CD8-positive, alpha-beta memory T cell (primary cell): ENCODE measurements at regions not wholly inside any gene's neighbourhood (a gene's known extent, or its start where the extent isn't known, plus 50 kb on each side); places are given as distances from the start of the nearest gene placed in this dataset.
"Not testable (repeated sequence)": the region's sequence is repeated elsewhere in the genome, so short reads cannot be mapped to it uniquely, and the experiment has no call there.

Source experiments
- CTCF ChIA-PET: fragments of 350-600 bp; sonication (Branson Sonifier 250); formaldehyde crosslinking; loops from one replicate; lab custom pipeline; 2021; ENCODE audit warnings: antibody characterized with exemption; lab: Charles Lee
- POLR2A ChIA-PET: fragments of 350-600 bp; sonication (Branson Sonifier 250); formaldehyde crosslinking; loops from one replicate; lab custom pipeline; 2021; ENCODE audit warnings: antibody characterized with exemption; lab: Charles Lee
- DNase-seq, 5 donors: peaks; one replicate each; pipeline versions ENCODE4 v3.0.0 to v3.0.0-alpha.2; 2020 to 2022; ENCODE audit warnings: mixed read lengths in 1 of 5
- H3K27ac ChIP-seq: one replicate; pipeline ENCODE4 v1.7.0; 2013; ENCODE audit warnings: low read depth, mild to moderate bottlenecking, low read length, moderate library complexity
- H3K27me3 ChIP-seq: 2 replicates; pipeline ENCODE4 v1.7.0; 2013; ENCODE audit warnings: low read length, mild to moderate bottlenecking; ENCODE audit not compliant: insufficient read depth, poor library complexity, severe bottlenecking
- H3K36me3 ChIP-seq: 2 replicates; pipeline ENCODE4 v1.7.0; 2013; ENCODE audit warnings: mild to moderate bottlenecking, low read length, moderate library complexity; ENCODE audit not compliant: insufficient read depth
- H3K4me1 ChIP-seq: 2 replicates; pipeline ENCODE4 v1.7.0; 2013; ENCODE audit warnings: mild to moderate bottlenecking, low read length, moderate library complexity; ENCODE audit not compliant: insufficient read depth
- H3K4me3 ChIP-seq: 2 replicates; pipeline ENCODE4 v1.7.0; 2013; ENCODE audit warnings: mild to moderate bottlenecking, low read length
- H3K9me3 ChIP-seq: 2 replicates; pipeline ENCODE4 v1.7.0; 2013; ENCODE audit warnings: mild to moderate bottlenecking, low read length
- H3K27ac Mint-ChIP-seq, 8 donors: one replicate each; pipeline ENCODE4 v1.8.0; 2020 to 2021; ENCODE audit warnings: mixed read lengths in 8 of 8, mild to moderate bottlenecking in 6 of 8, inconsistent platforms in 3 of 8, moderate library complexity in 3 of 8
- H3K27me3 Mint-ChIP-seq, 2 donors: one replicate each; pipeline ENCODE4 v1.8.0; 2020 to 2021; ENCODE audit warnings: mixed read lengths in 2 of 2, mild to moderate bottlenecking in 1 of 2, moderate library complexity in 1 of 2
- H3K36me3 Mint-ChIP-seq, 3 donors: one replicate each; pipeline ENCODE4 v1.8.0; 2020 to 2021; ENCODE audit warnings: mixed read lengths in 3 of 3, inconsistent platforms in 1 of 3, mild to moderate bottlenecking in 1 of 3
- H3K4me1 Mint-ChIP-seq, 3 donors: one replicate each; pipeline ENCODE4 v1.8.0; 2020 to 2021; ENCODE audit warnings: mixed read lengths in 3 of 3, inconsistent platforms in 1 of 3, mild to moderate bottlenecking in 1 of 3
- H3K4me3 Mint-ChIP-seq, 7 donors: one replicate each; pipeline ENCODE4 v1.8.0; 2020 to 2021; ENCODE audit warnings: mixed read lengths in 7 of 7, mild to moderate bottlenecking in 6 of 7, moderate library complexity in 4 of 7, inconsistent platforms in 2 of 7
- H3K9me3 Mint-ChIP-seq, 5 donors: one replicate each; pipeline ENCODE4 v1.8.0; 2020 to 2022; ENCODE audit warnings: mixed read lengths in 5 of 5, mild to moderate bottlenecking in 3 of 5, moderate library complexity in 2 of 5, inconsistent platforms in 1 of 5

- H3K27me3 Mint-ChIP-seq = no peaks in the 10 kb centered on the region
- POLR2A ChIA-PET = no interaction called here
- H3K27ac ChIP-seq = no peak overlapping the region
These were observed 81.0 kb downstream of the CPXCR1 start for GRCh38 chrX:88828011-88828410.

GRCh38 chrX:88830111-88830510 lies 83.1 kb downstream of the CPXCR1 start:
- H3K27me3 Mint-ChIP-seq = no peaks in the 10 kb centered on the region
- POLR2A ChIA-PET = no interaction called here
- H3K27ac Mint-ChIP-seq = no peak overlapping the region
- Histone ChIP-seq H3K4me3 (no peak overlapping the region), H3K9me3 (no peaks in the 10 kb centered on the region), H3K27me3 (no peaks in the 10 kb centered on the region), H3K4me1 (no peaks in the 10 kb centered on the region), H3K27ac (no peak overlapping the region), H3K36me3 (no peaks in the 10 kb centered on the region)
- CTCF ChIA-PET = no interaction called here
- DNase-seq = no peak
- H3K4me1 Mint-ChIP-seq = no peaks in the 10 kb centered on the region
- H3K36me3 Mint-ChIP-seq = no peaks in the 10 kb centered on the region
- no peak overlapping the region for H3K4me3 Mint-ChIP-seq
- H3K9me3 Mint-ChIP-seq = no peaks in the 10 kb centered on the region

More at GRCh38 chrX:88828011-88828410, 81.0 kb downstream of the CPXCR1 start:
- Mint-ChIP-seq H3K9me3 (peaks cover 0 to 4% (median 0%) of the 10 kb centered on the region in 5 donors), H3K36me3 (no peaks in the 10 kb centered on the region), H3K27ac (no peak overlapping the region), H3K4me1 (no peaks in the 10 kb centered on the region), H3K4me3 (no peak overlapping the region)
- H3K4me1 ChIP-seq = no peaks in the 10 kb centered on the region
- H3K9me3 ChIP-seq = no peaks in the 10 kb centered on the region
- DNase-seq = no peak
- H3K4me3 ChIP-seq = no peak overlapping the region
- CTCF ChIA-PET = no interaction called here
- H3K27me3 ChIP-seq = no peaks in the 10 kb centered on the region
- no peaks in the 10 kb centered on the region for H3K36me3 ChIP-seq

GRCh38 chrX:88837721-88838120 lies 90.7 kb downstream of the CPXCR1 start:
- DNase-seq, H3K27me3 Mint-ChIP-seq, H3K4me3 ChIP-seq, CTCF ChIA-PET, H3K9me3 Mint-ChIP-seq, H3K27me3 ChIP-seq, H3K4me1 Mint-ChIP-seq, H3K27ac Mint-ChIP-seq, H3K4me3 Mint-ChIP-seq, H3K9me3 ChIP-seq, H3K4me1 ChIP-seq, H3K36me3 Mint-ChIP-seq, H3K27ac ChIP-seq, H3K36me3 ChIP-seq, POLR2A ChIA-PET: not testable (repeated sequence)

GRCh38 chrX:88838392-88838791 lies 91.4 kb downstream of the CPXCR1 start:
- no peak overlapping the region for H3K27ac ChIP-seq
- H3K36me3 Mint-ChIP-seq = no peaks in the 10 kb centered on the region
- POLR2A ChIA-PET = no interaction called here
- H3K27ac Mint-ChIP-seq = no peak overlapping the region
- no peaks in the 10 kb centered on the region for H3K36me3 ChIP-seq
- no peaks in the 10 kb centered on the region for H3K4me1 Mint-ChIP-seq
- CTCF ChIA-PET = no interaction called here
- no peak for DNase-seq
- no peaks in the 10 kb centered on the region for H3K27me3 ChIP-seq
- no peaks in the 10 kb centered on the region for H3K4me1 ChIP-seq
- H3K9me3 ChIP-seq = no peaks in the 10 kb centered on the region
- H3K4me3 Mint-ChIP-seq = no peak overlapping the region
- peaks cover 0 to 9% (median 3%) of the 10 kb centered on the region in 5 donors for H3K9me3 Mint-ChIP-seq
- H3K4me3 ChIP-seq = no peak overlapping the region
- no peaks in the 10 kb centered on the region for H3K27me3 Mint-ChIP-seq

- CTCF ChIA-PET, POLR2A ChIA-PET, H3K36me3 Mint-ChIP-seq, H3K27ac ChIP-seq, H3K4me3 Mint-ChIP-seq, H3K4me1 ChIP-seq, H3K4me3 ChIP-seq, H3K27me3 Mint-ChIP-seq, H3K4me1 Mint-ChIP-seq, DNase-seq, H3K36me3 ChIP-seq, H3K27ac Mint-ChIP-seq, H3K27me3 ChIP-seq, H3K9me3 ChIP-seq: not testable (repeated sequence)
- peaks cover 0 to 14% (median 5%) of the 10 kb centered on the region in 5 donors for H3K9me3 Mint-ChIP-seq
These were observed 96.8 kb downstream of the CPXCR1 start for GRCh38 chrX:88843841-88844240.

GRCh38 chrX:88853925-88854324 lies 106.9 kb downstream of the CPXCR1 start:
- no peaks in the 10 kb centered on the region for H3K36me3 Mint-ChIP-seq
- H3K9me3 Mint-ChIP-seq = peaks cover 0 to 4% (median 2%) of the 10 kb centered on the region in 5 donors
- Histone ChIP-seq H3K4me3 (no peak overlapping the region), H3K36me3 (no peaks in the 10 kb centered on the region), H3K4me1 (no peaks in the 10 kb centered on the region), H3K9me3 (no peaks in the 10 kb centered on the region), H3K27ac (no peak overlapping the region), H3K27me3 (no peaks in the 10 kb centered on the region)
- CTCF ChIA-PET = no interaction called here
- H3K4me1 Mint-ChIP-seq = no peaks in the 10 kb centered on the region
- H3K4me3 Mint-ChIP-seq = no peak overlapping the region
- POLR2A ChIA-PET = no interaction called here
- no peak overlapping the region for H3K27ac Mint-ChIP-seq
- no peak for DNase-seq
- no peaks in the 10 kb centered on the region for H3K27me3 Mint-ChIP-seq

GRCh38 chrX:88863726-88864125 lies 116.7 kb downstream of the CPXCR1 start:
- H3K9me3 Mint-ChIP-seq = peaks cover 0 to 3% (median 0%) of the 10 kb centered on the region in 5 donors
- H3K36me3 Mint-ChIP-seq = no peaks in the 10 kb centered on the region
- H3K27me3 Mint-ChIP-seq = no peaks in the 10 kb centered on the region
- Histone ChIP-seq H3K36me3 (no peaks in the 10 kb centered on the region), H3K4me3 (no peak overlapping the region), H3K27ac (no peak overlapping the region), H3K9me3 (no peaks in the 10 kb centered on the region), H3K4me1 (no peaks in the 10 kb centered on the region), H3K27me3 (no peaks in the 10 kb centered on the region)
- POLR2A ChIA-PET = no interaction called here
- no peak overlapping the region for H3K27ac Mint-ChIP-seq
- CTCF ChIA-PET = no interaction called here
- no peaks in the 10 kb centered on the region for H3K4me1 Mint-ChIP-seq
- no peak overlapping the region for H3K4me3 Mint-ChIP-seq
- no peak for DNase-seq

GRCh38 chrX:88865634-88866033 lies 118.6 kb downstream of the CPXCR1 start:
- no peaks in the 10 kb centered on the region for H3K9me3 ChIP-seq
- Mint-ChIP-seq H3K4me3 (no peak overlapping the region), H3K9me3 (peaks cover 0 to 3% (median 0%) of the 10 kb centered on the region in 5 donors), H3K27ac (no peak overlapping the region), H3K27me3 (no peaks in the 10 kb centered on the region), H3K4me1 (no peaks in the 10 kb centered on the region), H3K36me3 (no peaks in the 10 kb centered on the region)
- no peaks in the 10 kb centered on the region for H3K4me1 ChIP-seq
- no peaks in the 10 kb centered on the region for H3K36me3 ChIP-seq
- DNase-seq = no peak
- H3K4me3 ChIP-seq = no peak overlapping the region
- H3K27ac ChIP-seq = no peak overlapping the region
- CTCF ChIA-PET = no interaction called here
- no peaks in the 10 kb centered on the region for H3K27me3 ChIP-seq
- POLR2A ChIA-PET = no interaction called here

GRCh38 chrX:88881536-88881935 lies 134.5 kb downstream of the CPXCR1 start:
- Mint-ChIP-seq H3K27ac (no peak overlapping the region), H3K4me1 (no peaks in the 10 kb centered on the region), H3K27me3 (peaks cover 0 to 2% of the 10 kb centered on the region in 2 donors), H3K9me3 (no peaks in the 10 kb centered on the region), H3K4me3 (no peak overlapping the region), H3K36me3 (no peaks in the 10 kb centered on the region)
- Histone ChIP-seq H3K36me3 (no peaks in the 10 kb centered on the region), H3K27ac (no peak overlapping the region), H3K4me3 (no peak overlapping the region), H3K9me3 (no peaks in the 10 kb centered on the region), H3K4me1 (no peaks in the 10 kb centered on the region), H3K27me3 (no peaks in the 10 kb centered on the region)
- DNase-seq = no peak
- ChIA-PET POLR2A (no interaction called here), CTCF (no interaction called here)
